ENCODE measurements at regions not wholly inside any gene's neighbourhood (a gene's known extent, or its start where the extent isn't known, plus 50 kb on each side); places are given as distances from the start of the nearest gene placed in this dataset.

DNA sequence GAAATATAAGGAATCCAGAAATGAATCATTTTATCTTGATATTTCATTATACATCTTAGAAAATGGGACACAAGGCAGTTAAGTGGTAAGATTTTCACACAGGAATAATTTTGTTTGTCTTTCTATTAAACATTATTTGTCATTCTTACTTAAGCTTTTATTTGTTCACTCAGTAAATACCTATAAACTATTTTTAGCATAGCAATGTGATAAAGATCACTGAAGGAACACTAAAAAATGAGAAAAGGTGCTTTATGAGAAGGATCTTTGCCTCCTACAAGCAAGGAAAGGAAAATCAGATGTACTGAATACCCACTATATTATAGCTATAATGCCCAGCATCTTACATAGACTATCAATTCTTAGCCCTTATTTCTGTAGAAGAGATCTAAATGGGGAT, 176.2 kb upstream of the NYAP2 start:
- no peaks in the 10 kb centered on the region for H3K36me3 ChIP-seq (ENCODE audit: control insufficient read depth in 2 of 2, insufficient read depth in 1 of 2, low read length in 2 of 2)
- no peaks in the 10 kb centered on the region for H3K4me1 ChIP-seq (ENCODE audit: control insufficient read depth, insufficient read depth, low read length)
- no peak overlapping the region for H3K4me3 ChIP-seq (ENCODE audit: low read depth, low read length)
- H3K27ac ChIP-seq (ENCODE audit: extremely low read depth, low read depth, low read length) = no peak overlapping the region
- POLR2A ChIA-PET = no interaction called here
- CTCF ChIA-PET = interaction anchor here (0.6 to 0.7 kb wide), 2 partner anchors 49 to 70 kb away, joined by 3 read pairs; no protein-coding TSS in a partner anchor
- TF ChIP-seq ZNF776 (tag by site-specific recombination; IDR thresholded peaks at IDR 0.05; ENCODE audit: borderline replicate concordance) = no peak
- TF ChIP-seq HOXA7 (CRISPR knock-in tag; IDR thresholded peaks at IDR 0.05; ENCODE audit: borderline replicate concordance) = no peak
- no peak for TF ChIP-seq ZNF530 (tag by site-specific recombination; IDR thresholded peaks at IDR 0.05; ENCODE audit: low read depth)
- no peak for TF ChIP-seq ZNF10 (tag by site-specific recombination; IDR thresholded peaks at IDR 0.05)
- TF ChIP-seq ZFP37 (tag by site-specific recombination; IDR thresholded peaks at IDR 0.05) = no peak
- no peak for TF ChIP-seq BCL11A (tag by site-specific recombination; IDR thresholded peaks at IDR 0.05; ENCODE audit: low read depth)
- no peak for TF ChIP-seq GLIS2 (tag by site-specific recombination; IDR thresholded peaks at IDR 0.05)
- no peak for TF ChIP-seq KLF10 (tag by site-specific recombination; IDR thresholded peaks at IDR 0.05)
- TF ChIP-seq, protein P1, sequence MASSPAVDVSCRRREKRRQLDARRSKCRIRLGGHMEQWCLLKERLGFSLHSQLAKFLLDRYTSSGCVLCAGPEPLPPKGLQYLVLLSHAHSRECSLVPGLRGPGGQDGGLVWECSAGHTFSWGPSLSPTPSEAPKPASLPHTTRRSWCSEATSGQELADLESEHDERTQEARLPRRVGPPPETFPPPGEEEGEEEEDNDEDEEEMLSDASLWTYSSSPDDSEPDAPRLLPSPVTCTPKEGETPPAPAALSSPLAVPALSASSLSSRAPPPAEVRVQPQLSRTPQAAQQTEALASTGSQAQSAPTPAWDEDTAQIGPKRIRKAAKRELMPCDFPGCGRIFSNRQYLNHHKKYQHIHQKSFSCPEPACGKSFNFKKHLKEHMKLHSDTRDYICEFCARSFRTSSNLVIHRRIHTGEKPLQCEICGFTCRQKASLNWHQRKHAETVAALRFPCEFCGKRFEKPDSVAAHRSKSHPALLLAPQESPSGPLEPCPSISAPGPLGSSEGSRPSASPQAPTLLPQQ (tag by site-specific recombination; IDR thresholded peaks at IDR 0.05) = no peak
- TF ChIP-seq ZNF138 (tag by site-specific recombination; IDR thresholded peaks at IDR 0.05; ENCODE audit: borderline replicate concordance) = no peak
- TF ChIP-seq ZNF302 (tag by site-specific recombination; IDR thresholded peaks at IDR 0.05; ENCODE audit: low read depth) = no peak
- TF ChIP-seq, protein P2, sequence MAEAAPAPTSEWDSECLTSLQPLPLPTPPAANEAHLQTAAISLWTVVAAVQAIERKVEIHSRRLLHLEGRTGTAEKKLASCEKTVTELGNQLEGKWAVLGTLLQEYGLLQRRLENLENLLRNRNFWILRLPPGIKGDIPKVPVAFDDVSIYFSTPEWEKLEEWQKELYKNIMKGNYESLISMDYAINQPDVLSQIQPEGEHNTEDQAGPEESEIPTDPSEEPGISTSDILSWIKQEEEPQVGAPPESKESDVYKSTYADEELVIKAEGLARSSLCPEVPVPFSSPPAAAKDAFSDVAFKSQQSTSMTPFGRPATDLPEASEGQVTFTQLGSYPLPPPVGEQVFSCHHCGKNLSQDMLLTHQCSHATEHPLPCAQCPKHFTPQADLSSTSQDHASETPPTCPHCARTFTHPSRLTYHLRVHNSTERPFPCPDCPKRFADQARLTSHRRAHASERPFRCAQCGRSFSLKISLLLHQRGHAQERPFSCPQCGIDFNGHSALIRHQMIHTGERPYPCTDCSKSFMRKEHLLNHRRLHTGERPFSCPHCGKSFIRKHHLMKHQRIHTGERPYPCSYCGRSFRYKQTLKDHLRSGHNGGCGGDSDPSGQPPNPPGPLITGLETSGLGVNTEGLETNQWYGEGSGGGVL (tag by site-specific recombination; IDR thresholded peaks at IDR 0.05) = no peak
- no peaks in the 10 kb centered on the region for H3K9me3 ChIP-seq (ENCODE audit: control insufficient read depth, insufficient read depth, low read depth, low read length)

DNA sequence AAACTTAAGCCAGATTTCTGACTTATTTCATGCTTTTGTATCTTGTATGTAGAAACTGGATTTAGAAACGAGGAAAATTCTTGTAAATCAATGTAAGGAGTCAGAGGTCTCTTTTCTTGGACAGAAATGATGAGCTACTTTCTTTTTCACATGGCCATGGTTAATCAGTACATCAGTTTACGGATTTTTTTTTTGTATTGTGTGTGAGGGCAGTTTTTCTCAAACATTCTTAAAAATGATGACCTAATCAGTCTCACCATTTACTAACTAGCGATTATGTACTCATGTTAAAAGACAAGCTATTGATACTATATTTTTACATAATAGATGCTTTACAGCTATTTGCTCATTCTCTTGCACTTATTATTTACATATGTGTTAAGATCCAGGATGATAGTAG, 165.2 kb upstream of the DOCK10 start:
- ChIA-PET CTCF (interaction anchor here (0.6 kb wide), 1 partner anchor 1313 kb away, joined by 3 read pairs; no protein-coding TSS in a partner anchor), POLR2A (no interaction called here)
- Histone ChIP-seq H3K4me1 (ENCODE audit: control insufficient read depth, insufficient read depth, low read length) (no peaks in the 10 kb centered on the region), H3K27ac (ENCODE audit: extremely low read depth, low read depth, low read length) (no peak overlapping the region), H3K4me3 (ENCODE audit: low read depth, low read length) (no peak overlapping the region), H3K36me3 (ENCODE audit: control insufficient read depth in 2 of 2, insufficient read depth in 1 of 2, low read length in 2 of 2) (no peaks in the 10 kb centered on the region), H3K9me3 (ENCODE audit: control insufficient read depth, insufficient read depth, low read depth, low read length) (no peaks in the 10 kb centered on the region)
- no peak for TF ChIP-seq YY2 (tag by site-specific recombination; IDR thresholded peaks at IDR 0.05)
- TF ChIP-seq, protein P3, sequence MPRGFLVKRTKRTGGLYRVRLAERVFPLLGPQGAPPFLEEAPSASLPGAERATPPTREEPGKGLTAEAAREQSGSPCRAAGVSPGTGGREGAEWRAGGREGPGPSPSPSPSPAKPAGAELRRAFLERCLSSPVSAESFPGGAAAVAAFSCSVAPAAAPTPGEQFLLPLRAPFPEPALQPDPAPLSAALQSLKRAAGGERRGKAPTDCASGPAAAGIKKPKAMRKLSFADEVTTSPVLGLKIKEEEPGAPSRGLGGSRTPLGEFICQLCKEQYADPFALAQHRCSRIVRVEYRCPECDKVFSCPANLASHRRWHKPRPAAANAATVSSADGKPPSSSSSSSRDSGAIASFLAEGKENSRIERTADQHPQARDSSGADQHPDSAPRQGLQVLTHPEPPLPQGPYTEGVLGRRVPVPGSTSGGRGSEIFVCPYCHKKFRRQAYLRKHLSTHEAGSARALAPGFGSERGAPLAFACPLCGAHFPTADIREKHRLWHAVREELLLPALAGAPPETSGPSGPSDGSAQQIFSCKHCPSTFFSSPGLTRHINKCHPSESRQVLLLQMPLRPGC (tag by site-specific recombination; IDR thresholded peaks at IDR 0.05) = no peak
- TF ChIP-seq PRDM1 (tag by site-specific recombination; IDR thresholded peaks at IDR 0.05) = no peak
- no peak for TF ChIP-seq TCF7L2 (IDR thresholded peaks at IDR 0.05; ENCODE audit: borderline replicate concordance, low read depth, low read length)
- no peak for TF ChIP-seq ZNF350 (tag by site-specific recombination; IDR thresholded peaks at IDR 0.05)
- no peak for TF ChIP-seq RBAK (tag by site-specific recombination; IDR thresholded peaks at IDR 0.05)
- TF ChIP-seq ZIC2 (tag by site-specific recombination; IDR thresholded peaks at IDR 0.05) = no peak

DNA sequence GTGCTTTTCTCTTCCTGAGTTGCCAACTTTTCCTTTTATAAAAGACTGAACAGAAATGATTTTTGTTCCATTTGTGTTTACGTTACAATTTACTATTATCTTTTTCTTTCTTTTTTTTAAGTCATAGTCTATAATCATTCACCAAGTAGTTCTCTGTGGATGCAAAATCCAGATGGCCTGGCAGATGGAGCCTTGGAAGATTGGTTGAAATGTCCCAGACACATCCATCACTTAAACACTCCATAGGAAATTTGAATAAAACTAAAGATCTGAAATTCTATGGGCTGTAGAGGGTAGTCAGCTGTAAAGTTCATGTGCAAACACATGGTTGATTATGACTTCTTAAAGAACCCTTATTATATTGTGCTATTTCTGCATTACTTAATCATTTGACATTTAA, 164.8 kb upstream of the DOCK10 start:
- Histone ChIP-seq H3K27ac (ENCODE audit: extremely low read depth, low read depth, low read length) (no peak overlapping the region), H3K4me1 (ENCODE audit: control insufficient read depth, insufficient read depth, low read length) (no peaks in the 10 kb centered on the region), H3K4me3 (ENCODE audit: low read depth, low read length) (no peak overlapping the region), H3K36me3 (ENCODE audit: control insufficient read depth in 2 of 2, insufficient read depth in 1 of 2, low read length in 2 of 2) (no peaks in the 10 kb centered on the region), H3K9me3 (ENCODE audit: control insufficient read depth, insufficient read depth, low read depth, low read length) (no peaks in the 10 kb centered on the region)
- POLR2A ChIA-PET = no interaction called here
- CTCF ChIA-PET = interaction anchor here (0.6 kb wide), 1 partner anchor 1312 kb away, joined by 3 read pairs; no protein-coding TSS in a partner anchor
- TF ChIP-seq ZNF169 (tag by site-specific recombination; IDR thresholded peaks at IDR 0.05) (no peak), ZNF174 (tag by site-specific recombination; IDR thresholded peaks at IDR 0.05) (no peak), ZNF521 (tag by site-specific recombination; IDR thresholded peaks at IDR 0.05) (no peak), SP7 (tag by site-specific recombination; IDR thresholded peaks at IDR 0.05) (no peak), KLF8 (tag by site-specific recombination; IDR thresholded peaks at IDR 0.05) (no peak), ZSCAN23 (tag by site-specific recombination; IDR thresholded peaks at IDR 0.05) (no peak)
- TF ChIP-seq, protein P4, sequence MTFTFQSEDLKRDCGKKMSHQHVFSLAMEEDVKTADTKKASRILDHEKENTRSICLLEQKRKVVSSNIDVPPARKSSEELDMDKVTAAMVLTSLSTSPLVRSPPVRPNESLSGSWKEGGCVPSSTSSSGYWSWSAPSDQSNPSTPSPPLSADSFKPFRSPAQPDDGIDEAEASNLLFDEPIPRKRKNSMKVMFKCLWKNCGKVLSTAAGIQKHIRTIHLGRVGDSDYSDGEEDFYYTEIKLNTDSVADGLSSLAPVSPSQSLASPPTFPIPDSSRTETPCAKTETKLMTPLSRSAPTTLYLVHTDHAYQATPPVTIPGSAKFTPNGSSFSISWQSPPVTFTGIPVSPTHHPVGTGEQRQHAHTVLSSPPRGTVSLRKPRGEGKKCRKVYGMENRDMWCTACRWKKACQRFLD (tag by site-specific recombination; IDR thresholded peaks at IDR 0.05) = no peak
- TF ChIP-seq, protein P5, sequence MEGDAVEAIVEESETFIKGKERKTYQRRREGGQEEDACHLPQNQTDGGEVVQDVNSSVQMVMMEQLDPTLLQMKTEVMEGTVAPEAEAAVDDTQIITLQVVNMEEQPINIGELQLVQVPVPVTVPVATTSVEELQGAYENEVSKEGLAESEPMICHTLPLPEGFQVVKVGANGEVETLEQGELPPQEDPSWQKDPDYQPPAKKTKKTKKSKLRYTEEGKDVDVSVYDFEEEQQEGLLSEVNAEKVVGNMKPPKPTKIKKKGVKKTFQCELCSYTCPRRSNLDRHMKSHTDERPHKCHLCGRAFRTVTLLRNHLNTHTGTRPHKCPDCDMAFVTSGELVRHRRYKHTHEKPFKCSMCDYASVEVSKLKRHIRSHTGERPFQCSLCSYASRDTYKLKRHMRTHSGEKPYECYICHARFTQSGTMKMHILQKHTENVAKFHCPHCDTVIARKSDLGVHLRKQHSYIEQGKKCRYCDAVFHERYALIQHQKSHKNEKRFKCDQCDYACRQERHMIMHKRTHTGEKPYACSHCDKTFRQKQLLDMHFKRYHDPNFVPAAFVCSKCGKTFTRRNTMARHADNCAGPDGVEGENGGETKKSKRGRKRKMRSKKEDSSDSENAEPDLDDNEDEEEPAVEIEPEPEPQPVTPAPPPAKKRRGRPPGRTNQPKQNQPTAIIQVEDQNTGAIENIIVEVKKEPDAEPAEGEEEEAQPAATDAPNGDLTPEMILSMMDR (tag by site-specific recombination; IDR thresholded peaks at IDR 0.05) = no peak

Data from HEK293 (cell line).